PC-3 (cell line): ENCODE measurements at regions not wholly inside any gene's neighbourhood (a gene's known extent, or its start where the extent isn't known, plus 50 kb on each side); places are given as distances from the start of the nearest gene placed in this dataset.

Experiments used
- ATAC-seq: fragments of 200-7000 bp; cut with Tn5 transposase; 2 replicates; pipeline ENCODE4 v1.9.1; 2020; ENCODE audit warnings: mild to moderate bottlenecking, moderate library complexity
- BruUV-seq: library from RNA; stranded (reverse); fragments of 400-500 nt; replicated peaks from 2 replicates; lab custom pipeline; 2021; lab: Mats Ljungman, UMichigan
- CTCF ChIA-PET: fragments of 300-600 bp; sonication (Branson Sonifier 250); formaldehyde crosslinking; loops from one replicate; lab custom pipeline; 2022; ENCODE audit warnings: antibody characterized with exemption; lab: Charles Lee
- POLR2A ChIA-PET: fragments of 300-600 bp; sonication (Branson Sonifier 250); formaldehyde crosslinking; loops from one replicate; lab custom pipeline; 2022; ENCODE audit warnings: antibody characterized with exemption; ENCODE audit not compliant: unreplicated experiment; lab: Charles Lee
- DNase-seq: peaks from one replicate; pipeline ENCODE4 v3.0.0-alpha.2; 2015
- H2AFZ ChIP-seq: fragments of 300-600 bp; sonication (generic); 2 replicates; pipeline ENCODE4 v1.6.0; 2016; ENCODE audit warnings: antibody characterized with exemption, low read length
- H3F3A ChIP-seq: fragments of 300-600 bp; sonication (generic); one replicate; pipeline ENCODE4 v1.6.0; 2017; ENCODE audit warnings: antibody characterized with exemption, low read length, control low read depth, mild to moderate bottlenecking; ENCODE audit not compliant: unreplicated experiment
- H3K27ac ChIP-seq: fragments of 300-600 bp; sonication (generic); 2 replicates; pipeline ENCODE4 v1.5.1; 2016; ENCODE audit warnings: mild to moderate bottlenecking, low read length
- H3K27me3 ChIP-seq: fragments of 300-600 bp; sonication (generic); 2 replicates; pipeline ENCODE4 v1.6.1; 2016; ENCODE audit warnings: low read length, mixed read lengths
- H3K36me3 ChIP-seq: fragments of 300-600 bp; sonication (generic); 2 replicates; pipeline ENCODE4 v1.6.1; 2016; ENCODE audit warnings: low read depth, mixed run types, low read length, mixed read lengths
- H3K4me1 ChIP-seq: fragments of 300-600 bp; sonication (generic); 2 replicates; pipeline ENCODE4 v1.5.1; 2016; ENCODE audit warnings: low read length; ENCODE audit not compliant: insufficient read depth
- H3K4me2 ChIP-seq: fragments of 300-600 bp; sonication (generic); 2 replicates; pipeline ENCODE4 v1.6.0; 2016; ENCODE audit warnings: low read length
- H3K4me3 ChIP-seq: fragments of 300-600 bp; sonication (generic); 2 replicates; pipeline ENCODE4 v1.5.1; 2016; ENCODE audit warnings: mild to moderate bottlenecking, low read length, mixed read lengths
- H3K79me2 ChIP-seq: fragments of 300-600 bp; sonication (generic); 2 replicates; pipeline ENCODE4 v1.6.1; 2017; ENCODE audit warnings: low read length, mixed read lengths
- H3K9ac ChIP-seq: fragments of 300-600 bp; sonication (generic); 2 replicates; pipeline ENCODE4 v1.6.0; 2016; ENCODE audit warnings: mild to moderate bottlenecking, low read length
- H3K9me2 ChIP-seq: fragments of 300-600 bp; sonication (generic); replicated peaks from 2 replicates; pipeline ENCODE4 v1.6.1; 2016; ENCODE audit warnings: mixed run types, low read length, mixed read lengths
- H3K9me3 ChIP-seq: fragments of 300-600 bp; sonication (generic); 2 replicates; pipeline ENCODE4 v1.6.1; 2016; ENCODE audit warnings: low read length, mixed read lengths
- H4K20me1 ChIP-seq: fragments of 300-600 bp; sonication (generic); 2 replicates; pipeline ENCODE4 v1.6.1; 2016; ENCODE audit warnings: low read length, mixed read lengths
- EZH2 ChIP-seq: fragments of 300-600 bp; sonication (generic); IDR thresholded peaks from one replicate; pipeline ENCODE4 v1.6.1; 2017; ENCODE audit warnings: antibody characterized with exemption, mild to moderate bottlenecking, low read length; ENCODE audit not compliant: unreplicated experiment
- EZH2phosphoT487 ChIP-seq: fragments of 300-600 bp; sonication (generic); IDR thresholded peaks from 2 replicates; pipeline ENCODE4 v1.6.1; 2018; ENCODE audit warnings: mild to moderate bottlenecking, antibody characterized with exemption, low read length, borderline replicate concordance
- intact Hi-C: fragments of 100-400 bp; cut with micrococcal nuclease; formaldehyde crosslinking; loops from 2 replicates; pipeline ENCODE4 v1.9.0; 2023
- TF ChIP-seq, protein P1 (sequence below): fragments of 300-600 bp; sonication (generic); conservative IDR thresholded peaks from 2 replicates; pipeline ENCODE4 v1.5.1; 2017; ENCODE audit warnings: antibody characterized with exemption, low read depth, mild to moderate bottlenecking, low read length

DNA sequence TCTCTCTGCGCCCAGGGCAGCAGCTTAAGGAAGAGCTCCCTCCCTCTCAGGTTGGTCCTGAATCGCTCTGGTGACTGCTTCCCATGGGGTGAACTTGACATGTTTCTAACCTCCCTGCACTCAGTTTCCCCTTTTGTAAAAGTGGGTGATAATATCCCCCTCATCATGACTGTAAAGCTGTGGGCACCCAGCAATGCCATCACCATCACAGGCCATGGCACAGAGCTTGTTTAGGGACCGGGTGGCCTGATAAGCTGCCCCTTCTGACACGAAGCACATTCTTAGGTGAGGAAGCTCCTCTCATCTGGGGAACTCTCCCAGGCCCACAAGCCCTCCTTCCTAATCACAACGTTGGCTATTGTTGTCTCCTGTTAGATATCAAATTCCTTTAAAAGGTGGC lies 972.8 kb upstream of the ZNF722 start:
- H2AFZ ChIP-seq, result no peak overlapping the region
- H3K9ac ChIP-seq, result no peak overlapping the region
- no peak overlapping the region for H3K4me3 ChIP-seq
- BruUV-seq, result no TSS peak
- no peak for DNase-seq
- no peaks in the 10 kb centered on the region for H3K27me3 ChIP-seq
- no peak overlapping the region for H3K4me2 ChIP-seq
- intact Hi-C loops, result no loop called here
- H3K9me3 ChIP-seq, result no peaks in the 10 kb centered on the region
- POLR2A ChIA-PET, result no interaction called here
- H3K4me1 ChIP-seq, result no peaks in the 10 kb centered on the region
- H3K27ac ChIP-seq, result no peak overlapping the region
- TF ChIP-seq, protein P1, sequence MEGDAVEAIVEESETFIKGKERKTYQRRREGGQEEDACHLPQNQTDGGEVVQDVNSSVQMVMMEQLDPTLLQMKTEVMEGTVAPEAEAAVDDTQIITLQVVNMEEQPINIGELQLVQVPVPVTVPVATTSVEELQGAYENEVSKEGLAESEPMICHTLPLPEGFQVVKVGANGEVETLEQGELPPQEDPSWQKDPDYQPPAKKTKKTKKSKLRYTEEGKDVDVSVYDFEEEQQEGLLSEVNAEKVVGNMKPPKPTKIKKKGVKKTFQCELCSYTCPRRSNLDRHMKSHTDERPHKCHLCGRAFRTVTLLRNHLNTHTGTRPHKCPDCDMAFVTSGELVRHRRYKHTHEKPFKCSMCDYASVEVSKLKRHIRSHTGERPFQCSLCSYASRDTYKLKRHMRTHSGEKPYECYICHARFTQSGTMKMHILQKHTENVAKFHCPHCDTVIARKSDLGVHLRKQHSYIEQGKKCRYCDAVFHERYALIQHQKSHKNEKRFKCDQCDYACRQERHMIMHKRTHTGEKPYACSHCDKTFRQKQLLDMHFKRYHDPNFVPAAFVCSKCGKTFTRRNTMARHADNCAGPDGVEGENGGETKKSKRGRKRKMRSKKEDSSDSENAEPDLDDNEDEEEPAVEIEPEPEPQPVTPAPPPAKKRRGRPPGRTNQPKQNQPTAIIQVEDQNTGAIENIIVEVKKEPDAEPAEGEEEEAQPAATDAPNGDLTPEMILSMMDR, result no peak
- H3F3A ChIP-seq, result no peaks in the 10 kb centered on the region
- no peaks in the 10 kb centered on the region for H3K9me2 ChIP-seq
- H3K79me2 ChIP-seq, result no peaks in the 10 kb centered on the region
- CTCF ChIA-PET, result no interaction called here
- no peaks in the 10 kb centered on the region for H3K36me3 ChIP-seq
- ATAC-seq, result no peak
- H4K20me1 ChIP-seq, result no peaks in the 10 kb centered on the region

GRCh38 chr7:63027075-63027474 lies 971.6 kb upstream of the ZNF722 start:
- intact Hi-C loops, result no loop called here
- Histone ChIP-seq H3K9me3 (no peaks in the 10 kb centered on the region), H3K4me3 (no peak overlapping the region), H3K36me3 (no peaks in the 10 kb centered on the region), H4K20me1 (no peaks in the 10 kb centered on the region), H3K27ac (no peak overlapping the region), H3K4me2 (no peak overlapping the region), H3F3A (no peaks in the 10 kb centered on the region), H3K9ac (no peak overlapping the region), H3K9me2 (no peaks in the 10 kb centered on the region), H2AFZ (no peak overlapping the region), H3K4me1 (no peaks in the 10 kb centered on the region), H3K27me3 (no peaks in the 10 kb centered on the region), H3K79me2 (no peaks in the 10 kb centered on the region)
- ATAC-seq (no peak), DNase-seq (no peak)
- CTCF ChIA-PET, result no interaction called here
- no peak for TF ChIP-seq EZH2
- TF ChIP-seq EZH2phosphoT487, result no peak
- TF ChIP-seq, protein P1, result no peak
- POLR2A ChIA-PET, result no interaction called here
- BruUV-seq, result no TSS peak

DNA sequence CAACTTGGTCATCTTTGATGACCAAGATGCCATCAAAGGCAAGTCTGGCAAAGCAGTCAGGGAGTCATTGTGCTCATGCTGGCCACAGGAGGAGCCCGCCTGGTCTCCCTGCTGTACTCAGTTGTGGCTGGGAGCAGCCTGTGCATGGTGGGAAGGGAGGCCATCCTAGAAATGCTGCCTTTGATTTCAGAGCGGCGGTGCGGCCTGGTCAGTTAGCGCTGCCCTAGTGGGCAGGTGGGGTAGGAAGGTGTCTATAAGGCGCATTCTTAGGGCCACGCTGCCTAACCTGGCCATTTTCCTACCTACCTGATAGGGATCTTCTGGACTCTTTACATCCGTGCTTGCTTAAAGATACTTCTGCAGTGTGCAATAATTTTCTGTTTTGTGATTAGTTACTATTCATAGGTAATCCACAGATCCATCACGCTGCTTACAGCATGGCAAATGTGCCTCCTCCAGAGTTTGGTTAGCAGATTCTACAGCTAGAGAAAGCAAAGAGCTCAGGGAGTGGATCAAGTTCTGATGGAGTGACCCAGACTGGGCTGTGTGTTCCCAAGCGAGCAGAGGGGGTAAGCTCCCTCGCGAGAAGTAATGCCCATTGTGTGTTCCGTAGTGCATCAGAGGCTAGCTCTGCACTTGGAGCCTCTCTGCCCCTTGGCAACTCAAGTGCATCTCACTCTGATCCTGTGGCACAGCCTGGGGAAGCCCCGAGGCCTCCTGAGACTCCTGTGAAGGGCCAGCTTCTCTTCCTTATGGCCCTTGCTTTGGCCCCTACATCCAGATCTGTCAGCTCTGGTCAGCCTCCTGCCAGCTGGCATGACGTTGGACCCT lies 970.1 kb upstream of the ZNF722 start:
- CTCF ChIA-PET, result no interaction called here

More for the DNA sequence above, 970.1 kb upstream of the ZNF722 start:
- DNase-seq, result no peak
- H3K4me3 ChIP-seq, result no peak overlapping the region
- no peaks in the 10 kb centered on the region for H3K36me3 ChIP-seq
- H3F3A ChIP-seq, result no peaks in the 10 kb centered on the region
- no peaks in the 10 kb centered on the region for H3K79me2 ChIP-seq
- H3K27me3 ChIP-seq, result no peaks in the 10 kb centered on the region
- ATAC-seq, result no peak
- TF ChIP-seq EZH2, result no peak
- TF ChIP-seq EZH2phosphoT487, result no peak
- TF ChIP-seq, protein P1, result no peak
- H3K27ac ChIP-seq, result no peak overlapping the region
- POLR2A ChIA-PET, result no interaction called here
- no peaks in the 10 kb centered on the region for H3K4me1 ChIP-seq
- no TSS peak for BruUV-seq
- no peak overlapping the region for H2AFZ ChIP-seq
- intact Hi-C loops, result no loop called here
- no peaks in the 10 kb centered on the region for H4K20me1 ChIP-seq
- H3K9me3 ChIP-seq, result no peaks in the 10 kb centered on the region
- no peak overlapping the region for H3K4me2 ChIP-seq
- no peaks in the 10 kb centered on the region for H3K9me2 ChIP-seq
- H3K9ac ChIP-seq, result no peak overlapping the region
